K562 (cell line): ENCODE measurements at regions not wholly inside any gene's neighbourhood (a gene's known extent, or its start where the extent isn't known, plus 50 kb on each side); places are given as distances from the start of the nearest gene placed in this dataset.

ENCODE experiments used
- SIN3A ChIP-seq, 2 experiments: fragments of 150-350 bp in 1 of 2; IDR thresholded peaks; 2 replicates each; pipeline ENCODE4 v1.6.1; 2011 to 2016; ENCODE audit warnings: borderline replicate concordance in 2 of 2, low read depth in 2 of 2, low read length in 2 of 2, mild to moderate bottlenecking in 2 of 2, moderate library complexity in 2 of 2; ENCODE audit not compliant: control insufficient read depth in 1 of 2
- TF ChIP-seq, protein P1 (sequence below): sonication (generic); formaldehyde crosslinking; IDR thresholded peaks from 2 replicates; pipeline ENCODE4 v1.8.0; 2022; ENCODE audit warnings: mild to moderate bottlenecking, missing genetic modification reagents

DNA sequence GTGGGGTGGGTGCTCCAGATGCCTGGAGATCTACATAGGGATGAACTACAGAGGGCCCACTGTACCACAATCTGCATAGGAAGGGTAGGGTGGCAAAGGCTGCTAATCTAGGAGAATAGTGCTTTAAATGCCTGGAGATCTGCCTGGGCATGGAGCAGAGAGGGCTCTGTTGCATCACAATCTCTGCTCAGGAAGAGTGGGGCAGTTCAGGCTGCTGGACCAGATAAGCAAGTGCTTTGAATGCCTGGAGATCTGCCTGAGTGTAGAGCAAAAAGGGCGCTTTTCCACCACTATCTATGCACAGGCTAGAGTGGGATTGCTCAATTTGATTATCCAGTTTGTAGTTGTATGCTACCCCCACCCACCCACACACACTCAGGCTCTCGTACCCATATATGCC is 886.3 kb upstream of the SEL1L start:
- no peak for TF ChIP-seq SIN3A (IDR thresholded peaks at IDR 0.05; ENCODE audit: borderline replicate concordance in 2 of 2, control insufficient read depth in 1 of 2, low read depth in 2 of 2, low read length in 2 of 2)
- TF ChIP-seq, protein P1, sequence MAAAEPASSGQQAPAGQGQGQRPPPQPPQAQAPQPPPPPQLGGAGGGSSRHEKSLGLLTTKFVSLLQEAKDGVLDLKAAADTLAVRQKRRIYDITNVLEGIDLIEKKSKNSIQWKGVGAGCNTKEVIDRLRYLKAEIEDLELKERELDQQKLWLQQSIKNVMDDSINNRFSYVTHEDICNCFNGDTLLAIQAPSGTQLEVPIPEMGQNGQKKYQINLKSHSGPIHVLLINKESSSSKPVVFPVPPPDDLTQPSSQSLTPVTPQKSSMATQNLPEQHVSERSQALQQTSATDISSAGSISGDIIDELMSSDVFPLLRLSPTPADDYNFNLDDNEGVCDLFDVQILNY, result no peak
